T-helper 1 cell treated with Interleukin-12 subunit alpha and Interleukin-12 subunit beta and Interleukin-4 antibody, amounts not matched to agents 30 μg/mL and 1 μg/mL, for 36 hours (primary cell): ENCODE measurements at regions not wholly inside any gene's neighbourhood (a gene's known extent, or its start where the extent isn't known, plus 50 kb on each side); places are given as distances from the start of the nearest gene placed in this dataset.
"Not testable (repeated sequence)": the region's sequence is repeated elsewhere in the genome, so short reads cannot be mapped to it uniquely, and the experiment has no call there.

Experiments used
- H3K27ac Mint-ChIP-seq: one replicate; pipeline ENCODE4 v1.8.0; 2021; ENCODE audit warnings: mild to moderate bottlenecking, mixed read lengths
- H3K27me3 Mint-ChIP-seq: one replicate; pipeline ENCODE4 v1.8.0; 2021; ENCODE audit warnings: low read depth, mixed read lengths
- H3K36me3 Mint-ChIP-seq: one replicate; pipeline ENCODE4 v1.8.0; 2021; ENCODE audit warnings: low read depth, mixed read lengths
- H3K4me1 Mint-ChIP-seq: one replicate; pipeline ENCODE4 v1.8.0; 2021; ENCODE audit warnings: low read depth, mixed read lengths
- H3K4me3 Mint-ChIP-seq: one replicate; pipeline ENCODE4 v1.8.0; 2021; ENCODE audit warnings: mild to moderate bottlenecking, moderate library complexity, mixed read lengths
- H3K9me3 Mint-ChIP-seq: one replicate; pipeline ENCODE4 v1.8.0; 2021; ENCODE audit warnings: mixed read lengths

DNA sequence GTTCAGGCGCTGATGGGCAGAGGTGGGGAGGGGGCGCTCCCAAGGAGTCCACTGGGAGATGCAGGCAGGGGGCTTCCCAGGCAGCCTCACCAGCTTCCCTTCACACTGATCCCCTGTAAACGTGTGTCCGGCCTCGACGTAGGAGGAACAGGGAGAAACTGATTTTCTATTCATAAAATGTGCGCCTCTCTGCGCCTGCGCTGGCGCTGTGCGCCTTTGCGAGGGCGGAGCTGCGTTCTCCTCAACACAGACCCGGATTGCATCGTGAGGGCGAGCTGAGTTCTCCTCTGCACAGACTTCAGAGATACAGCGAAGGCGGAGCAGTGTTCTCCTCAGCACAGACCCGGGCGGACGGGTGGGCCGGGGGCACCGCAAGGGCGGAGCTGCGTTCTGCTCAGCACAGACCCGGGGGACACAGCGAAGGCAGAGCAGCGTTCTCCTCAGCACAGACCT is 259.1 kb downstream of the GOLGA6L6 start:
- not testable (repeated sequence) for H3K9me3 Mint-ChIP-seq, H3K27me3 Mint-ChIP-seq, H3K36me3 Mint-ChIP-seq, H3K27ac Mint-ChIP-seq, H3K4me1 Mint-ChIP-seq, H3K4me3 Mint-ChIP-seq

DNA sequence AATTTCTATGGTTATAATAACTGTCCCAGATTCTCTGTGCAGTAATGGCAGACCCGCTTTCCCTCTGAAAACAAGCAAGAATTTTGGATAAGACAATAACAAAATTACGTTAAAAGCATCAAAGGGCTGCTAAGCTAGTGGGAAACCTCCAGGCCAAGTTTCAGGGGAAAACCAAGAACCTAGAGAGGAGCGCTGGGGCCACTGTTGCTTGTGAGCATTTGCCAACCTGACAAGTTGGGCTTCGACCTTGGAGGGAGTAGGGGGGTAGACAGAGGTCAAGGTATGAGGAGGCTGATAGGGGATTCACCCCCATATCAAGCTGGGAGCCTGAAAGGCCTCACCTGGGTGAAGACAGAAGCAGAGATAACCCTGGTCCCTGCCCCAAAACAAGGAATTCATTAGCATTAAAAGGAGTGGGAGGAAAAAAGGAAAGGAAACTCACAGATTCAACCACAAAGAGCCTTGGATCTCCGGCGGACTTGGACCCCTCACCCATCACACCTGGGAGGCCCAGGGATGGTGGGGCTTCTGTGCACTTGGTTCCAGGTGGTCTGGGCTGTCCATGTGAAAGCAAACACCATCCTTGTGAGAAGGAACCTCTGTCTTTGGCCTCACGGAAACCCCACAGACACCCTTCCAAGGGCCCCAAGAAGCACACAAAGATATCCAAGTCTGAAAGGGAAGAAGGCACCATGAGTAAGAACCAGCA is 259.9 kb downstream of the GOLGA6L6 start:
- H3K4me1 Mint-ChIP-seq, result not testable (repeated sequence)

DNA sequence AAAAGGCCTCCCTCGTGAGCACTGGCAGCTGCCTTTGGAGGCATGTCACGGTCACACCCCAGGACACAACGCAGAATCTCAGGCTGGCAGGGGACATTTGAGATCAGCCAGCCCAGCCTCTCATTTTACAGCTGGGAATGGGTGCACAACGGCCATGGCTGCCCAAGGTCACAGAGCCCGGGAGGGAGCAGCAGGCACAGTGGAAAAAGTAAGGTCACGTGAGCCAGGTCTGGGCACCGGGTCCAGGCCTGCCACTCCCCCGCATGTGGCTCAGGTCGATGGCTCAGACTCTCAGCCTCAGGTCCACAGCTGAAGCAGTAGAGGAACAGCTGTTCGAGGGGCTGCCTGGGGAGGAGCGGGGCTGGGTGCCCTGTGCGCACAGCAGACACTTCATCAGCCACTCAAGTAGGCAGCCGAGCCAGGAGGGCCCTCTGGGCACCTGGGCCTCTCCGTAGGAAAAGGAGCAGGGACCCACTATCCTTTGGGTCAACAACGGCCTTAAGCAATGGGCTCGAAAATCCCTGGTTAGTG is 260.6 kb downstream of the GOLGA6L6 start:
- Mint-ChIP-seq H3K36me3 (no peaks in the 10 kb centered on the region), H3K4me1 (no peaks in the 10 kb centered on the region), H3K9me3 (no peaks in the 10 kb centered on the region), H3K27ac (no peak overlapping the region), H3K4me3 (no peak overlapping the region), H3K27me3 (no peaks in the 10 kb centered on the region)

More for the DNA sequence above, 259.9 kb downstream of the GOLGA6L6 start:
- H3K27ac Mint-ChIP-seq, H3K36me3 Mint-ChIP-seq, H3K4me3 Mint-ChIP-seq, H3K9me3 Mint-ChIP-seq, H3K27me3 Mint-ChIP-seq: not testable (repeated sequence)

DNA sequence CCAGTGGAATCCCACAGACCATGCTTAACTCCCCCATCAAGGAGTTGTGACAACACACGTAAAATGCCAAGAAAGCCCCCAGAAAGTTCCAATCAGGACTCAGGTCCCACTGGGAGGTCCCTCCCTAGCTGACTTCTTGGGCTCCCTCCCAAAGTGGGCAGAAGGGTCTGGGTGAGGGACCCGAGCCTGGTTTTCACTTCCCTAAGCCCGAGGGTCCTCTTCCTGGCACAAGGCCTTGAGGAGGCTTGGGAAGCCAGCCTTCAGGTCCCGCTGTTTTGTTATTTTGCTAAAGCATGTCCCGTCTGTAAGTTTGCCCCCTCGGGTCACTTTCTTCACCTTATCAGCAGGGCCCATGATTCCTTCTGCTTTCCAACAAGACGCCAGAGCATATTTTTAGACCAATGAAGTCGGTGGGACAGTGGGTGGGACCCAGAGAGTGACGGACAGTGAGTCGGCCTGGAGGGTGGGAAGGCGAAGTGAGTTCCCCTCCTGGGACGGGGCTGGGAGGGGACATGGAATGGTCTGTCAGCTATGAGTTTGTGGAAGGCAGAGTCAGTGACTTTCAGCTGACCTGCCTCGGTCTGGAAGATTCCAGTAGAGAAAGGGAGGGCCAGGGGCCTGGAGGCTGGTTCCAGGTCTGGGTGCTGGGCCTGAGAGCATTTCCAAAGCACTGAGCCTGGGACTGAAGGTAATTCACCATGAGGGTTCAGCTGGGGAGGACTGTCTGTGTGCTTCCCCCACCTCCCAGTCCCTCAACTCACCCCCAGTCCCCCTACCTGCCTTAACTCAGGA is 261.3 kb downstream of the GOLGA6L6 start:
- not testable (repeated sequence) for H3K27ac Mint-ChIP-seq, H3K36me3 Mint-ChIP-seq, H3K4me3 Mint-ChIP-seq, H3K4me1 Mint-ChIP-seq, H3K27me3 Mint-ChIP-seq, H3K9me3 Mint-ChIP-seq

DNA sequence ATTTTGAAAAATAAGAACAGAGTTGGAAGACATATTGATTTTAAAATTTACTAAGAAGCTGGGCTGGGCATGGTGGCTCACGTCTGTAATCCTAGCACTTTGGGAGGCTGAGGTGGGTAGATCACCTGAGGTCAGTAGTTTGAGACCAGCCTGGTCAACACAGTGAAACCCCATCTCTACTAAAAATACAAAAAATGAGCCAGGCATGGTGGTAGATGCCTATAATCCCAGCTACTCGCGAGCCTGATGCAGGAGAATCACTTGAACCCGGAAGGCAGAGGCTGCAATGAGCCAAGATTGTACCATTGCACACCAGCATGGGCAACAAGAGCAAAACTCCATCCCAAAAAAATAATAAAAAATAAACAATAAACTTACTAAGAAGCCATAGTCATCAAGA is 262.5 kb downstream of the GOLGA6L6 start:
- not testable (repeated sequence) for H3K9me3 Mint-ChIP-seq, H3K27me3 Mint-ChIP-seq, H3K36me3 Mint-ChIP-seq, H3K4me3 Mint-ChIP-seq, H3K27ac Mint-ChIP-seq, H3K4me1 Mint-ChIP-seq

DNA sequence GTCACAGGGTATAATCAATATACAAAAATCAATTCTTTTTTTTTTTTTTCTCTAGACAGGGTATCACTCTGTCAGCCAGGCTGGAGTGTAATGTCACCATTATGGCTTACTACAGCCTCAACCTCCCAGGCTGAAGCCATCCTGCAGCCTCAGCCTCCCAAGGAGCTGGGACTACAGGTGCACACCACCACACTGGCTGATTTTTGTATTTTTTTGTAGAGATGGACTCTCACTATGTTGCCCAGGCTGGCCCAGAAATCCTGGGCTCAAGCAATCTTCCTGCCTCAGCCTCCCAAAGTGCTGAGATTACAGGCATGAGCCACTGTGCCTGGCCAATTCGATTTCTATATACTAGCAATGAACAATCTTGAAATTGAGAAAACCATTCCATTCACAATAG is 263.2 kb downstream of the GOLGA6L6 start:
- not testable (repeated sequence) for H3K4me3 Mint-ChIP-seq, H3K27ac Mint-ChIP-seq, H3K4me1 Mint-ChIP-seq, H3K9me3 Mint-ChIP-seq, H3K27me3 Mint-ChIP-seq, H3K36me3 Mint-ChIP-seq

DNA sequence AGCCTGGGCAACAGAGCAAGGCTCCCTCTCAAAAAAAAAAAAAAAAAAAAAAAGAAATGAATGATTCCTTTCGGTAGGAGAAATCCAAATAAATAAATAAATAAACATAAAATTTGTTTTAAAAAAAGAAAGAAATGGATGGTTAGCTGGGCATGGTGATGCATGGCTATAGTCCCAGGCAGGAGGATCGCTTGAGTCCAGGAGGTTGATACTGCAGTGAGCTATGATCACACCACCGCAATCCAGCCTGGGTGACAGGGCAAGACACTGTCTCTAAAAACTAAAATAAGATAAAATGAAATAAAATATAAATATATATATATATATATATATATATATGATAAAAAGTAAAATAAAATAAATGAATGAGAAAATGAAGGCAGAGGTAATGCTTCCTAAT is 264.1 kb downstream of the GOLGA6L6 start:
- not testable (repeated sequence) for H3K4me1 Mint-ChIP-seq

DNA sequence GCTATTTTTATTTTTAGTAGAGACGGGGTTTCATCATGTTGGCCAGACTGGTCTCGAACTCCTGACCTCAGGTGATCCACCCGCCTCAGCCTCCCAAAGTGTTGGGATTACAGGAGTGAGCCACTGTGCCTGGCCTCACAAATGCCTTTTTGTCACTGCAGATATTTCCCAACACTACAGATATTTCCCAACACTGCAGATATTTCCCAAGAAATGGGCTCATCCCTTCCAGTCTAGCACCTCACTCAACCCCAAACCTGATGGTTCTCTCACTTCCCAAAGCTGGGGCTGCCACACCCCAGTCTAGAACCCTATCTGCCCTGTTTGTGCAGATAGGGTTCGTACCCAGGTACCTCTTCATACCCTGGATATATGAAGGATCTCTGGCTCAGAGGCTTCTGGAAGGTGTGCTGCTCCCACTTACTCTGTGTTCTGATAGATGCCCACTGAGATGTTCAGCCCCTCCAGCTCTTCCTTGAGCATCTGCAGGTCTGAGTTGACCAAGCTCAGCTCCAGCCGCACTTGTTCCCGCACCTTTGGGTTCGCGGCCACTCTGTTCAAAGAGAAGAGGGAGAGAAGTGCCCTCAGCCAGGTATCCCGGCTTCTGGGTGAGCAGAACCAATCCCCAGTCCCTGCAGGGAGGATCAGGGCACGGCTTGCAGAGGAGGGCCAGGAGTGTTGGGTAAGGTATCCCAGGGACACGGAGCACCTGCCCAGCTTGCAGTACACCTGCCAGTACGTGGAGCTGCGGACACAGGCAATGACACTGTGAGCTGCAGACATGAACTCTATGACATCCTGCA is 265.1 kb downstream of the GOLGA6L6 start:
- not testable (repeated sequence) for H3K27ac Mint-ChIP-seq, H3K27me3 Mint-ChIP-seq, H3K36me3 Mint-ChIP-seq, H3K9me3 Mint-ChIP-seq, H3K4me1 Mint-ChIP-seq, H3K4me3 Mint-ChIP-seq

More for the DNA sequence above, 264.1 kb downstream of the GOLGA6L6 start:
- H3K9me3 Mint-ChIP-seq, H3K36me3 Mint-ChIP-seq, H3K4me3 Mint-ChIP-seq, H3K27me3 Mint-ChIP-seq, H3K27ac Mint-ChIP-seq: not testable (repeated sequence)

DNA sequence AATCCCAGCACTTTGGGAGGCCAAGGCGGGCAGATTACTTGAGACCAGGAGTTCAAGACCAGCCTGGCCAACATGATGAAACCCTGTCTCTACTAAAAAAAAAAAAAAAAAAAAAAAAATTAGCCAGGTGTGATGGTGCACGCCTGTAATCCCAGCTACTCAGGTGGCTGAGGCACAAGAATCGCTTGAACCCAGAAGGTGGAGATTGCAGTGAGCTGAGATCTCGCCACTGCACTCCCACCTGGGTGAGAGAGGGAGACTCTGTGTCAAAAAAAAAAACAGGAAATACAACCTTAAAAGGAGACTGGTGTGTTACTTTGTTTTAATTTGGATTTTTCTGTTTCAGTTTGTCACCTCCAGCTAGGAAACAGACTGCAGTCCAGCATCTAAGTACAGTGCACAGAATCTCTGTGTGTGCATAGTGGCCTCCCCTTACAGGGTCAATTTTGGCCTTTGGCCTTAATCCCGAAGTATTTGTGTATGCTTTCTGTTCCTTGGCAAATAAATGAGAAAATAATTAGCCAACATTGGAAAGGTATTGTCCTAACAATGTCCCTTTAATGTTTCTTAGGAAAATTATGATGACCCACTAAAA is 266.1 kb downstream of the GOLGA6L6 start:
- H3K4me3 Mint-ChIP-seq, H3K9me3 Mint-ChIP-seq, H3K36me3 Mint-ChIP-seq, H3K4me1 Mint-ChIP-seq, H3K27me3 Mint-ChIP-seq, H3K27ac Mint-ChIP-seq: not testable (repeated sequence)

DNA sequence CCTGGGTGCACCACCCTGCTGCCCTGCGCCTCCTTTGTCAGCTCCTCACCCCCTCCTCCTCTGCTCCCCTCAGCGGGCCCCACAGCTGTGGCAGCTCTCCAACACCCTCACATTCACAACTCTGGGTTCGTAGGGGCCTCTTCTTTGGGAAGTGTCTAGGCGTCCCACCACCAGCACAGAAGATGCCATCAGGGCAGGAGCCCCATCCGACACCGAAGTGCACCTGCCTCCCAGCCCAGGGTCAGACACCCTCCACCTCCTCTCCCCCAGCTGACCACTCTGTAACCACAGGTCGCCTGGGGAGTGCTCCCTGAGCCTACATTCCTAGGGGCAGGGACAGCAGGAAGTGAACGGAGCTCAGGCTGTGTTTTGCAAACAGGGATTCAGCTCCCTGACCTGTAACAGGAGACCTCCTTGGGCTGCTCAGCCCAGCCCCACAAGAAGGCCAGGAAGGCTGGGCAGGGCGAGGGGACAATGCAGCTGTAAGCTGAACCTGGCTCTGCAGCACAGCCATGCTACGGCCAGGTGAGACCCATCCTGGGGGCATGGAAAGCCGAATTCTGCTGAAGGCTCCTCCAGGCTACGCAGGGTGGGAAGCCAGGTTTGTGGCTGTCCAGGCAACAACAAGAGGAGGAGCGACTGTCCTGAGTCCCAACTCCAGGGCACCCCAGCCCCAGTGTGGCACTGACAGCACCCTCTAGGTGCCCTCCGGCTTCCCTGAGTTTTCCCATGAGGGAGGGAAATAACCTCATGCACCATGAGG is 269.0 kb downstream of the GOLGA6L6 start:
- Mint-ChIP-seq H3K36me3 (no peaks in the 10 kb centered on the region), H3K27ac (no peak overlapping the region), H3K4me3 (no peak overlapping the region), H3K27me3 (no peaks in the 10 kb centered on the region), H3K9me3 (no peaks in the 10 kb centered on the region), H3K4me1 (no peaks in the 10 kb centered on the region)

DNA sequence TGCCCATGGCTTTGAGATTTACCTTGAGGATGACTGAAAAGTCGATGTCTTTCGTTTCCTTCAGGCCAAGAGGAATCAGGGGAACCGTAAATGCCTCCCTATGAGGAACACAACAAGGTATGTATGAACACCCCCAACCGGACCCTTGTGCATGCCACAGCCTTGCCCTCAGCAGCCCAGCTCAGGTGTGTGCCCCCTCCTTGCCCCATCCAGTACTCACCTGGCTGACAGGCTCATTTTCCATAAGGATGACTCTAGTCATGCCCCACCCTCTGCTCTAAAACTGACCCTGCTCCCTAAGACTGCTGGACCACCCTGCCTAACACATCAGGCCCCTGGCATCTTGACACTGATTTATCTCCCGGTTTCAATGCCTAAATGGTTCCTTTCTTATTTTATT is 270.0 kb downstream of the GOLGA6L6 start:
- no peaks in the 10 kb centered on the region for H3K36me3 Mint-ChIP-seq
- no peaks in the 10 kb centered on the region for H3K9me3 Mint-ChIP-seq
- H3K4me1 Mint-ChIP-seq, result no peaks in the 10 kb centered on the region
- no peak overlapping the region for H3K4me3 Mint-ChIP-seq
- no peaks in the 10 kb centered on the region for H3K27me3 Mint-ChIP-seq
- H3K27ac Mint-ChIP-seq, result no peak overlapping the region

DNA sequence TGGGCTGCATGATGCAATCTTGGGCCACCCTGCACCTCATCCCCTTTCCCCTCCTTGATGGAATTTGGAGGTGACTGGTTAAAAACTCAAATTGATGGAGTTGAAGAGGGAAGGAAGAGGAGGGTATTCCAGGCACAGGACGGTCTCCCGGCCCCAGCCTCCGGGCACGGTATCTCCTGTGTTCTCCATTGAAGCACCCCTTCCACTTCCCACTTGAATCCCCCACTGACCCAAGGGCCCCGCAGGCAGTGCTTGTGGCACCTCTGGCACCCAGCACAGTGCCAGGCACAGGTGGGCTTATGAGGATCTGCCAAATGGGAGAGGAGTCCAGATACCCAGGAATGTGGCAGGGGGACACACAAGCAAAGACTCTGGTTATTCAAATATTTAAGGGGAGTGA is 271.6 kb downstream of the GOLGA6L6 start:
- not testable (repeated sequence) for H3K4me1 Mint-ChIP-seq, H3K36me3 Mint-ChIP-seq, H3K27me3 Mint-ChIP-seq, H3K27ac Mint-ChIP-seq, H3K9me3 Mint-ChIP-seq, H3K4me3 Mint-ChIP-seq

DNA sequence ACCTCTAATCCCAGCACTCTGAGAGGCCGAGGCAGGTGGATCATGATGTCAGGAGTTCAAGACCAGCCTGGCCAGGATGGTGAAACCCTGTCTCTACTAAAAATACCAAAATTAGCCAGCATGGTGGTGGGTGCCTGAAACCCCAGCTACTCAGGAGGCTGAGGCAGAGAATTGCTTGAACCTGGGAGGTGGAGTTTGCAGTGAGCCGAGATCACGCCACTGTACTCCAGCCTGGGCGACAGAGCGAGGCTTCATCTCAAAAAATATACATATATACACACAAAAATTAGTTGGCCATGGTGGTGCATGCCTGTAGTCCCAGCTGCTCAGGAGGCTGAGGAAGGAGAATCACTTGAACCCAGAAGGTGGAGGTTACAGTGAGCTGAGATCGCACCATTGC is 273.6 kb downstream of the GOLGA6L6 start:
- H3K4me3 Mint-ChIP-seq, H3K27me3 Mint-ChIP-seq, H3K36me3 Mint-ChIP-seq, H3K9me3 Mint-ChIP-seq, H3K27ac Mint-ChIP-seq, H3K4me1 Mint-ChIP-seq: not testable (repeated sequence)
